Fibroblast of skin of left quadriceps (primary cell): ENCODE measurements at regions not wholly inside any gene's neighbourhood (a gene's known extent, or its start where the extent isn't known, plus 50 kb on each side); places are given as distances from the start of the nearest gene placed in this dataset.
"Not testable (repeated sequence)": the region's sequence is repeated elsewhere in the genome, so short reads cannot be mapped to it uniquely, and the experiment has no call there.

Experiments
- DNase-seq, 2 experiments: peaks; one replicate each; pipeline ENCODE4 v3.0.0-alpha.2; 2013; ENCODE audit warnings: low read depth in 2 of 2

DNA sequence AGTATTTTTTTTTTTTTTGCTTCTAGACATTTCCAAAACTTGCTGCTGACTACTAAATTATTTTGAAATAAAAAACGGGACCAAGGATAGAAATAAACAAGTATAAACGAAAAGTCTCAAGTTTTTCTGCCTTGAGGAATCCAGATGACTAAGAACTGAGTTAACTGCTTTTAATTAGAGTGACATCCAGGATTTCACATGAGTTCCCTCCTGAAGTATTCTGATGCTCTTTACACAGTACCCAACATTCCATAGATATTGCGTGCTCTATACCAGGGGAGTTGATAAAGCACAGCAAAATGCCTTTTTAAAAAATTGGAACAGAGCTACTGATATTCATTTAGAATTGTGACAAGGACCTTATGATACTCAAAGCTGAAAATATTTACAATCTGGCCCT lies 618.0 kb downstream of the CCDC85A start:
- DNase-seq, result peak; percentile 31 to 32

DNA sequence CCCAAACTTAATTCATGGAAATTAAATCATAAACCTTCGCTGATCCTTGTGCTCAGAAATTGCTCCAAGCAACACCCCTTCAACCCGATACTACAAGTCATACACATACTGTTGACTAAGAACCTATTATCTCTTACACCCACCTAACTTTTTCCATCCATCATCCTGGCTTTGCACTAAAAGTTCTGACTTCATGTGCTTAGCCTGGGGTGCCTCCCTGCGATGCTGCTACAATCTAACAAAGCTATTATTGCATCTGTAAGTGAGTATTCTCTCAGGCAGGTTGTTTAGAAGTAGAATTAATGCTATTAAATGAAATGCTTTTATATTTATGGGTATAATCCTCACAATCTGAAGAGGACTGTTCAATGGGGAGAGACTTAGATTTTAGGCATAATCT lies 619.8 kb downstream of the CCDC85A start:
- DNase-seq, result no peak

- no peak for DNase-seq
These were observed 623.1 kb downstream of the CCDC85A start for GRCh38 chr2:56806924-56807323.

GRCh38 chr2:56807861-56808260 lies 624.1 kb downstream of the CCDC85A start:
- DNase-seq, result no peak

- DNase-seq, result no peak
These were observed 627.6 kb downstream of the CCDC85A start for GRCh38 chr2:56811401-56811800.

GRCh38 chr2:56812432-56812831 lies 628.6 kb downstream of the CCDC85A start:
- no peak for DNase-seq

DNA sequence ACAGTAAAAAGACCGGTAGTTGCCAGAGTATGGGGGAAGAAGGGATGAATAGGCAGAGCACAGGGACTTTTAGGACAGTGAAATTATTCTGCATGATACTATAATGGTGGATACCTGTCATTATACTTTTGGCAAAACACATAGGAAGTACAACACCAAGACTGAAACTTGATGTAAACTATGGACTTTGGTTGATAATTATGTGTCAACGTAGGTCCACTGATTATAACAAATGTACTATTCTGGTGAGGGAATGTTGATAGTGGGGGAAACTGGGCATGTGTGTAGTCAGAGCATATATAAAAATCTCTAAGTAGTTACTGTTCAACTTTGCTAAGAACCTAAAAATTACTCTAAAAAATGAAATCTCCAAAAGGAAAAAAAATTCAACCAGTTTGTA lies 629.7 kb downstream of the CCDC85A start:
- no peak for DNase-seq

DNA sequence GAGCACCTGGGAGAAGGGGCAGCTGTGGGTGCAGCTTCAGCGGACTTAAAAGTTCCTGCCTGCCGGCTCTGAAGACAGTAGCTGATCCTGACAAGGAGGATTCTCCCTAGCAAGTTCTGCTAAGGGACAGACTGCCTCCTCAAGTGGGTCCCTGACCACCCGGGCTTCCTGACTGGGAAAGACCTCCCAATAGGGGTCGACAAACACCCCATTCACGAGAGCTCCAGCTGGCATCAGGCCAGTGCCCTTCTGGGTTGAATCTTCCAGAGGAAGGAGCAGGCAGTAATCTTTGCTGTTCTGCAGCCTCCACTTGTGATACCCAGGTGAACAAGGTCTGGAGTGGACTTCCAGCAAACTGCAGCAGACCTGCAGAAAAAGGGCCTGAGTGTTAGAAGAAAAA lies 632.9 kb downstream of the CCDC85A start:
- no peak for DNase-seq

DNA sequence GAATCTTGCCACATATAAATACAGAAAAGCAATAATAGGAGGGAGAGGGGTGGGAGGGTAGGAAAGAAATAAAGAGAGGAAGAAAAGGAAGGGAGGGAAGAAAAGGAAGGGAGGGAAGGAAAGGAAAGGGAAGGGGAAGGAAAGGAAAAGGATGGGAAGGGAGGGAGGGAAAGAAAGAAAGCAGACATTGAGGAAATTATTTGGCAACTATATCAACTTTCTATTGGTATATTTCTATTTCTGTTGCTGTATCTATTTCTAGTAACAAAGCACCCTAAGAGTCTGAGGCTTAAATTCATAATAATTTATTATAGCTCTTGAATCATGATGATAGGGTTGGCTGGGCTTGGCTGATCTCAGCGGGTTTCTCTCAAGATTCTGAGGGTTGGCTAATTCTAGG lies 648.0 kb downstream of the CCDC85A start:
- DNase-seq, result no peak

GRCh38 chr2:56834686-56835085 lies 650.9 kb downstream of the CCDC85A start:
- no peak for DNase-seq

- DNase-seq, result not testable (repeated sequence)
These were observed 656.2 kb downstream of the CCDC85A start for GRCh38 chr2:56840009-56840408.

DNA sequence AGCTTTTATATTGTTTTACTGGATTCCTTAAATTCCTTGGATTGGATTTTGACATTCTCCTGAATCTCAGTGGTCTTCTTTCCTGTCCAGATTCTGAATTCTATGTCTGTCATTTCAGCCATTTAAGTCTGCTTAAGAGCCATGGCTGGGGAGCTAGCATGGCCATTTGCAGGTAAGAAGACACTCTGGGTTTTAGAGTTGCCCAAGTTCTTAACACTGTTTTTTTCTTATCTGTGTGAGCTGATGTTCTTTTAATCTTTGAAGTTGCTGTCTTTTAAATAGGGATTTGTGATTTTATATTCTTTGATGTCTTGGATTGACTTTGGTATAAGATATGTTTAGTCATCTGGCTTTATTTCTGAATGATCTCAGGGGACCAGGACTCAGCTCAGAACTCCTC lies 677.2 kb downstream of the CCDC85A start:
- DNase-seq, result no peak

DNA sequence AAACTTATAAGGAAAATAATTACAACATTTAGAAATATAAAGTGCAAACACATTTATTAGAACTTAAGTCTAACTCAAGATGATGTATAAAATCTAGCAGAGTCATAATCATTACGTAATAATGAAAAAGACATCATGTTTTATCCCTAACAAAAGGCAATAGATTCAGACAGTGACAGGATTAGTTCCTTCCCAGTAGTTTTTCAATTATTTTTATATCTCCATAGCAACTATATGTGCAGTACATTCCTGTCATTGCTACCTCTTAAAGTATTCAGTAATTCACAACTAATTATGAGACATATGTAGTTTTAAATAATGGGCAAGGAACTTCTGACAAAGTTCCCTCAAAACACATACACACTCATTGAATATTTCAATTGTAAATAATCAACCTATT lies 687.9 kb downstream of the CCDC85A start:
- DNase-seq, result no peak

- no peak for DNase-seq
These were observed 690.9 kb downstream of the CCDC85A start for GRCh38 chr2:56874717-56875116.

- DNase-seq, result peak in 1 of 2 experiments; percentile 4
These were observed 705.9 kb downstream of the CCDC85A start for GRCh38 chr2:56889738-56890137.

DNA sequence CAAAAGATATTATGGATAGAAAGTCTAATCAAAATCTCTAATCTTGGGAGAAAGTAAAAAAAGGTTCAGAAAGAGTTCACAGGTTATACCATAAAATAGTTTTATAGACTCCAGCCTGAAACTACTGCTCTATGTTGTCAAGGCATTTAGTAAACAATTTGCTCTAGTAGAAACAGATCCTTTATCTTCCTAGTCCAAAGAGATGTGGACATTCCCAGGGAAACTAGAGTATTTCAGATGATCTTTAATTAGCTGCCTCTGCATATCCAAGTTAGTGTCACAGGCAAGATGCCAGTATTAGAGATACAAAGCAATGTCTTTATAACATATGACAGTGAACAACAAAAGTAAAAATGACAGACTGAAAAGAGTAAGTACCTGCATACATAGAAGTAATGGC lies 708.6 kb downstream of the CCDC85A start:
- no peak for DNase-seq

DNA sequence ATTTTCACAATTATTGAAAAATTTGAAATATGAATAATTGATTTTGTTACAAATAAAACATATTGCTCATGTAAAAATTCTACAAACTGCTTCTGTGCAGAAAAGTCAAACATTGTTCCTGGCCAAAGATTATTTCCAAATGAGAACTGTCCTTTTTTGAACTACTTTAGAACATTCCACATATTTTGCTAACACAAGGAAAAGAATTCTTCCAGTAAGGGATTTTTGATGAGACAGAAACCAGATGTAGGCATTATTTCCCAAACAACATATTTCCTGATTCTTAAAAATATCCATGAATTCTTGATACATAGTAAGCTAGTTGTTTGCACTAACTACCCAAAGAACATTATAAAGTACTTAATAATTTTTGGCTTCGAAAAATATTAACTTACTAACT lies 715.2 kb downstream of the CCDC85A start:
- DNase-seq, result peak; percentile 5 to 11

- DNase-seq, result no peak
These were observed 728.7 kb downstream of the CCDC85A start for GRCh38 chr2:56912490-56912889.

DNA sequence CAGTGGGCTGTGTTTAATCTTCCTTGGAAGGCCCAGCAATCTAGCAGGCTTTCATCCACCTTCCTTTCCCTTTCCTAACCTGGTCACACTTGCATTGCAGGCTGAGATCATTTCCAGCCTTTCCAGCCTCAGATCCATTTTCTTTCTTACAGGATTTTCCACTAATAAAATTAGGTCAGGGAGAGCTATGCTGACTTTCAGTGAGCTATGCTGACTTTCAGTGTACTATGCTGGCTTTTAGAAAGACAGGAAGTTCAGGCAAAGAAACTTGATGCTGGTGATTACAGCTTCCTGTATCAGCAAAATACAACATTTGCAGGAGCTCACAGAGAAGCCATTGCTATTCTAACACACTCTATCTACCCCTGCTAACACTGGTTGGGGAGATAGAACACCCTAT lies 735.0 kb downstream of the CCDC85A start:
- DNase-seq, result no peak

GRCh38 chr2:56933976-56934375 lies 750.2 kb downstream of the CCDC85A start:
- no peak for DNase-seq

- DNase-seq, result no peak
These were observed 751.1 kb downstream of the CCDC85A start for GRCh38 chr2:56934866-56935265.

DNA sequence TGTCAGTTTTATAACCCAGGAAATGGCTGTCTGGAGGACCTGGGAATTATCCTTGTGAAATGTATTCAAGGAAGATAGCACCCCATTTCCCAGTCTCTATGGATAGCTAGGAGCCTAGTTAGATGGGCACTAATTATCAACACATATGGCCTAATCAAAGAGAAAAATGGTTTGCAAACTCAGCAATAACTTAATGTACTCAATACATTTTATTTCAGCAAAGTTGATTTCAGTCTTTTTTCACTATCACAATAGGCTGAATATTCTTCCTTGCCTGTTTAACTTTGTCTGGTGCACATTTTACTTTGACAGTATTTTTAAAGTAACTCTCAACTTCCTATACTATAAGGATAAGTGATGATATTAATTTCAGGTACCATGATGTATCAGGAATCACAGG lies 756.3 kb downstream of the CCDC85A start:
- no peak for DNase-seq

GRCh38 chr2:56952871-56953270 lies 769.1 kb downstream of the CCDC85A start:
- DNase-seq, result no peak

DNA sequence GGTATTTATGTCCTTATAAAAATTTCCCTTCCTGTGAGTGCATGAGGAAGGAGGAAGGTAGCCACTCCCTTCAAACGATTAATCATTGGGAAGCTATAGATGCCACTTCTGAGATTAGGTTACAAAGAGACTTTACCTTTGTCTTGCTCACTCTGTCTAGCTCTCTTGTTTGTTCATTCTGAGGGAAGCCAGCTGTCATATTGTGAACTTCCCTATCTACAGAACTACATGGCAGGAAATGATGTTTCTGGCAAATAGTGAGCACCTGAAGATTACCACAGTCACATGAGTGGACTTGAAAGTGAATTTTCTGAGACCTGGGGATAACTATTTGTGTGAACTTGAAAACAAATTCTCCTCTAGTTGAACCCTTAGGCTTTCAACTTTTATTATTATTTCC lies 776.8 kb downstream of the CCDC85A start:
- DNase-seq, result no peak

GRCh38 chr2:56962673-56963072 lies 778.9 kb downstream of the CCDC85A start:
- DNase-seq, result no peak
